SW480 (cell line): ENCODE measurements at regions not wholly inside any gene's neighbourhood (a gene's known extent, or its start where the extent isn't known, plus 50 kb on each side); places are given as distances from the start of the nearest gene placed in this dataset.
A peak's percentile ranks its signal among the peaks of the same experiment; 100 is the strongest.

Experiments
- DNase-seq: peaks from one replicate; pipeline ENCODE4 v3.0.0-alpha.2; 2016; ENCODE audit warnings: low spot score

GRCh38 chr6:165872811-165873210 is 209.8 kb upstream of the PDE10A start:
- DNase-seq = no peak

GRCh38 chr6:165872311-165872710 is 209.3 kb upstream of the PDE10A start:
- no peak for DNase-seq

DNA sequence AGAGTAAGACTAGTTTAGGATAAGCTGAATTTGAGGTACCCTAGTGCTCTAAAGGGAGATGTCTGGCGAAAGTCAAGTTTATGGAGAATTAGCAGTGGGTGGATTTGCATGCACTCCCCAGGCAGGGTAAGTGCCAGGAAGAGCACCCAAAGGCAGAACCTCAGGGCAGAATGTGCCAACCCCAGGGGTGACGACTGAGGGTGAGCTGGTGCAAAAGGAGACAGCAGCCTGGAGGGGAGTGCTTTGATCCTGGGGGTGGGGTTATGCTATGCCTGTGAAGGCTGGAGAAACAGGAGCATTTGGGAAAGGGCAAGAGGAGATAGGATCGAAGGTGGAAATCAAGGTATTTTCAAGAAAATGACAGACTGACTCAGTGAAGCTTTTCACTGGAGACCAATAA is 208.5 kb upstream of the PDE10A start:
- DNase-seq = no peak

- no peak for DNase-seq
Observed at GRCh38 chr6:165869526-165869925, 206.5 kb upstream of the PDE10A start.

DNA sequence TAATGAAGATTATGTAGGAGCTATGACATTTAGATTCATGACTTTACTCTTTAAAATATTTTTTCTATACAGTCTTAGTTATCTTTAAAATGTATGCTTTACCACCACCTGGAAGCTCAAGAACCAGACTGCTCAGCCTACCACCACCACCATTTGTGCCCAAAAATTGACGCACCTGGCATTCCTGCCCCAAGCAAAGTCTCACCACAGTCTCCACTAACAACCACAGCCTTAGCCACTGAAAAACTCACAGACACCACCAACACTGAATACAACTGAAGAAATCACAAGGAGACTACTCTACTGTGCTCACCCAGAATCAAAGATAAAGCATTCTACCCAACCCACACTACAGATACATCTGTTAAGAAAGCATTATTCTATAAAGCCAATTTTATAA is 201.9 kb upstream of the PDE10A start:
- no peak for DNase-seq

- DNase-seq = no peak
Observed at GRCh38 chr6:165864218-165864617, 201.2 kb upstream of the PDE10A start.

GRCh38 chr6:165863801-165864200 is 200.8 kb upstream of the PDE10A start:
- no peak for DNase-seq

- no peak for DNase-seq
Observed at GRCh38 chr6:165862813-165863212, 199.8 kb upstream of the PDE10A start.

- DNase-seq = no peak
Observed at GRCh38 chr6:165861226-165861625, 198.2 kb upstream of the PDE10A start.

DNA sequence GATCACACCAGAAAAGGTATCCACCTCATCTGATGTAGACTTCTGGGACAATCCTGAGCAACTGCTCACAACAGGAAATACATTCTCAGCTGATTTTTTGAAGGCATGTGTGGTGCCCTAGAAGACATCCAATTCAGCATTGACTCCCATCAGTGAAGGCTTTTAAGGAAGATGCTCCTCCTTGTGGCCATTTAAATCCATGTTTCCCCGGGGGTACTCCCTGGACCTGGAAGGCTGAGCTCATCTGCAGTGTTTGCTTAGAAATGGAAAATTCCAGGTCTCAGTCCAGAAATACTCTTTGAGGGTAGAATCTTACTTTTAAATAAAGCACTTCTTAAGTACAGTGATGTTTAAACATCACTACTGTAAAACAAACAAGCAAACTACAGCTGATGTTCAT is 195.5 kb upstream of the PDE10A start:
- DNase-seq = no peak

- DNase-seq = no peak
Observed at GRCh38 chr6:165855856-165856255, 192.8 kb upstream of the PDE10A start.

DNA sequence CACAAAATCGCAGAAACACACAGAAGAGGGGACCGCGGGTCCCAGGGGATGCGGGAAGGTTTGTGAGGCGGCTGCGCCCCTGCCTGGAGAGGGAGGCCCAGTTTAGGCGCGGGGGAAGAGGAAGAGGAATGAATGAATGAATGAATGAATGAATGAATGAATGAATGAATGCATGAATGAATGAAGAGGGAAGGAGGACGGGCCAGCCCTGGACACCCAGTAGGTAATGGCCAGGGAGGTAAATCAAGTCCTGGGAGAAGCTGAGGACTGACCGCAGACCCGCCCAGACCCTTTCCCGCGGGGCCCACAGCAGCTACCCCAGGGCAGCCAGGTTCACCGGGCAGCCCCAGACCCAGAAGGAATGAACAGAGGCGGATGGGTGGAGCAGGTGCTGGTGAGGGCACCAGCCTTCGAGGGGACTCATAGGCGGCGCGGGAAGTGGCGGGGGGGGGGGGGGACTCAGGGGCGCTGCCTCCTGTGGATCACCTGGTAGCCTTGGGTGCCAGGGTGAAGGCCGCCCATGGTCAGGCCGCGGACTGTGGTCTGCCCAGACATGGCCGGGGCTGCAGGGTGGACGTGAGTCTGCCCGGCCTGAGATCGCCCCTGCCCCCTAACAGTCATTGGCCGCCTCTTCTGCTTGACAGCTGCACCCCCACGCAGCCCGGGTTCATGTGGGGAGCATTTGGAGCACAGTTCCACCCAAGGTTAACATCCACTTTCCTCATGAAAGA is 192.0 kb upstream of the PDE10A start:
- no peak for DNase-seq

- no peak for DNase-seq
Observed at GRCh38 chr6:165854061-165854862, 191.2 kb upstream of the PDE10A start.

GRCh38 chr6:165852676-165853075 is 189.6 kb upstream of the PDE10A start:
- DNase-seq = no peak

DNA sequence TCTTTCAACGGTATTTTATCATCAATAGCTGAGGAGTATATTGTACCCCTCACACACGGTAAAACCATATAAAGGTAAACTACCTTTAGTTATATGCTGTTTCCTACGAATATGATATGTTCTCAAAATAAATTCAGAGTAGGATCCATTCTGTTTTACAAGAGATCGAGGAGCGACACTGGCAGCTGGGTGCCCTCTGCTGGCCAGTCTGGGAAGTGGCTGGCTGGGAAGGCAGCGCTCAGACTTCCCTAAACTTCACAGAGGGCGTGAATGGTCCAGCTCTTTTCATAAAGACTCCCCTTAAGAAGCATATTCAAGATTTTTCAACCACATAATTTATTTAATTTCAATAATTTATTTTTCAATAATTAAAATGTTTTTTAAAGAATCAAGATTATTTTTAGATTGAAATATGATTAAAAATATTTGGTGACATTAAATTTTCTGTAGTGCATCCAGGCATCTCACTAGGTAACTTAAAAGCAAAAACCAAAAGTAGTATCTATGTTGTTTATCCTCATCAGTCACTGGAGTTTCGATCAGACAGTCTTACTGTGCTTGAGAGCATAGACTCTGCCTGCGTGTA is 187.5 kb upstream of the PDE10A start:
- DNase-seq = peak; percentile 29

- DNase-seq = no peak
Observed at GRCh38 chr6:165849534-165850430, 186.7 kb upstream of the PDE10A start.

DNA sequence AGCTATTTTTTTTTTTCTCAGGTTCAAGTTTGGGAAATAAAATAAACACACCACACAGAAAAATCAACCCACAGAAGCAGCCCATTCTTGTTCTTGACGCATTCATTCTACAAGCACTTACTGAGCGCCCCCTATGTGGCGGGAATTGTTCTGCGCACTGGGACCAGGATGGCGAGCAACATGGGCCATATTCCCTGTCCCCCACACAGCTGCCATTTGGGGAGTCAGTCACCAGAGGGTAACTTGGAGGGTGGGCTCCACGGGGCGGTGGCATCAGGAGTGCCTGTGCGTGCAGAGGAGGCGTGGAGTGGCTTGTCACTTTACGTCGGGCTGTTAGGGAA is 185.0 kb upstream of the PDE10A start:
- DNase-seq = no peak

DNA sequence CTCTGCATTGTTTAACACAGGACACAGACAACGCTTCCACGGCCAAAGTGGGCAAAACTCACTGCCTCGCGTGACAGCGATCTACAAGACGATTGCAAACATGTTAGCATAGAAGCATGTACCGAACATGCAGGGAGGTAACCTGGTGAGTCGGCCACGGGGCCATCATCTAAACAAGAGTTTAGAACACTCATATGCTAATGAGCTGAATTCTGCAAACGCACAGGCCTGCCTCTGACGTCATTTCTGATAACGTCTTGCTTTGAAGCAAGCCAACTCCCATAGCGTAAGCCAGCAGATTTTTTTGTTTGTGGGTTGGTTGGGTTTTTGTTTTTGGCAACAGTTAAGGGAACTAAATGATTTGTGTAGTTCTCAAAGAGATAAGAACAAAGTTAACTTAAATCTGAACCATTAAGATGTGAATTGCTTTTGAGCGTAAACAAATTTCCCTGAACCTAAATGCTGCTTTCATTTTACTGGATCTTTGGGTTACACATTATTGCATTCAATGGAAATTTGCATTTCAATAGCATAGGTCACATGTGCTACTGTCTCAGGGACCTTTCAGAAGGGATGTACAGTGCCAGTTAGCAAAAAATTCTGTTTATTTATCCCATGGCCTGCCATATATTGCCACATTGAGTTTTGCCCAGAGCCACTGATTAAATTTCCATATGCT is 184.5 kb upstream of the PDE10A start:
- no peak for DNase-seq

DNA sequence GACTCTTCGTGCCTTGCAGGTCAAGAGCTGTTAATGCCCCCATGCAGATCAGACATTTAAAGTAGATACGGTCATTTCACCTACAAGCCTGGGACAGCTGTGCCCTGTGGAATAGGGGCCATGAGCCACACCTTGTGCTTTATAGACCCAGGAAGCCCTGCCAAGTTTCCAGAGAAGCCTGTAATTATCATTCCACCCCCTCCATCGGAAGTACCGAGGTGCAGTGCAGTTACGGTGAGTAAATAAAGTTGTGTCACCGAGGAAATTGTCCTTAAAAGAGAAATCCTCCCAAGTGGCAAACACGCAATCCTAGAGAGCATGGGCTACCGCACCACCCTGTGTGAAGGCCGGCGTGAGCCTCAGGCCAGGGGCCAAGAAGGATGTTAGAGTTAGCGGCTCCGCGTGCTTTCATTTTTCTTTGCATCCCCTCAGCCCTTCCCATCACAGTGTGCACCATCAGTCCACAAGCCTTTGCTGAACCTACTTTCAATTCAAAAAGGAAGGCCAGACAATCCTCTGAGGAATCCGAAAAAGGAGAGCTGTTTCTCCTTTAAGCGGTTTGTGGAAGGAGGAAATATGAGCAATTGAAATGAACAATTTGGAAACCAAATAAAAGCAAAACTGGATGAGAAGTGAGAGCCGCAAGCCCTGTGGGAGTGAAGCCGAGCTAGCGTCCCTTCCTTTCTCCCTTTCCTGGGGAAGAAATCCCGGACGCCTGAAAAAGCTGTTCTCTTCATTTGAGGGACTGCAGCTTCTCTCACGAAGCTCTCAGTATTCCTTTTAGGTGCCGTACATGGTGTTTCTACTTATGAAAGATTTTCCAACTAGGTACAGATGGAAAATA is 183.3 kb upstream of the PDE10A start:
- DNase-seq = peak; percentile 46

DNA sequence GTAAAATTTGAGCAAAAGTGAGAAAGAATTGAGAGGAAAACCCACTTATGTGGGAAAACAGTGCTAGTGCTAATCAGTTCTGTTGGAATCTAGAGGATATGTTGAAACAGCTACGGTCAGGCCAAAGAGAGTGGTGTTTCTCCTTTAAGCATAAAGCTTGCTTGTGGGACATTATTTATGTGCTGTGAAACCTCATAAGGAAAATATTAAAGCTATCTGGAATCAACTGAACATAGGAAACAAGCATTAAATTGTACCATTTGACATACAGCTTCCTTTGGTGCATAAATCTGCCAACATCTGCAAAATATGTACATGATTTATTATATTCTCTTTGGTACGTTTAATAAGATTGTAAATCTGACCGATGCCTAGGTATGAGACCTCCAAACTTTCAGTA is 182.5 kb upstream of the PDE10A start:
- no peak for DNase-seq
